GM12878 (cell line): ENCODE measurements at regions not wholly inside any gene's neighbourhood (a gene's known extent, or its start where the extent isn't known, plus 50 kb on each side); places are given as distances from the start of the nearest gene placed in this dataset.

Source experiments
- ATAC-seq: fragments of 200-7000 bp; cut with Tn5 transposase; 3 replicates; pipeline ENCODE4 v1.9.1; 2020; ENCODE audit warnings: mild to moderate bottlenecking, moderate library complexity
- BruUV-seq: library from RNA; stranded (reverse); fragments of 400-500 nt; replicated peaks from 2 replicates; lab custom pipeline; 2021; lab: Mats Ljungman, UMichigan
- CTCF ChIA-PET: fragments of 300-600 bp; sonication (Branson Sonifier 250); formaldehyde crosslinking; extraction: SDS; loops from one replicate; lab custom pipeline; 2021; ENCODE audit warnings: inconsistent platforms; lab: Yijun Ruan, JAX
- POLR2A ChIA-PET: fragments of 350-600 bp; formaldehyde crosslinking; extraction: SDS; loops from one replicate; lab custom pipeline; 2021; ENCODE audit warnings: inconsistent platforms; lab: Charles Lee
- RAD21 ChIA-PET: fragments of 300-600 bp; sonication (Branson Sonifier 250); formaldehyde crosslinking; loops from one replicate; lab custom pipeline; 2023; ENCODE audit warnings: antibody characterized with exemption; ENCODE audit not compliant: unreplicated experiment; lab: Charles Lee
- SMC1A ChIA-PET: fragments of 300-600 bp; sonication (Branson Sonifier 250); formaldehyde crosslinking; loops from one replicate; lab custom pipeline; 2023; ENCODE audit not compliant: unreplicated experiment, uncharacterized antibody; lab: Charles Lee
- DNase-seq: peaks from one replicate; pipeline ENCODE4 v3.0.0-alpha.2; 2011; ENCODE audit warnings: low read depth, low spot score
- FAIRE-seq: peaks from 3 replicates; lab custom pipeline; 2011; peaks lifted over from hg19 to GRCh38; lab: Jason Lieb, UNC
- H2AFZ ChIP-seq: 2 replicates; pipeline ENCODE4 v1.6.0; 2011; ENCODE audit warnings: low read depth, low read length, control low read depth; ENCODE audit not compliant: control insufficient read depth
- H3K27ac ChIP-seq: 2 replicates; pipeline ENCODE4 v1.5.1; 2011; ENCODE audit warnings: control low read depth; ENCODE audit not compliant: control insufficient read depth, insufficient read depth
- H3K27me3 ChIP-seq, 2 experiments: replicated peaks in 1 of 2; 2 replicates each; pipeline versions ENCODE4 v1.6.0 to v1.6.1; 2011; ENCODE audit warnings: low read length in 1 of 2; ENCODE audit not compliant: control insufficient read depth in 2 of 2, insufficient read depth in 2 of 2
- H3K36me3 ChIP-seq, 2 experiments: 2 replicates each; pipeline ENCODE4 v1.5.1; 2011; ENCODE audit warnings: low read length in 1 of 2; ENCODE audit not compliant: control insufficient read depth in 2 of 2, insufficient read depth in 2 of 2
- H3K4me1 ChIP-seq: 2 replicates; pipeline ENCODE4 v1.6.1; 2011; ENCODE audit warnings: mild to moderate bottlenecking, low read length, moderate library complexity, mixed read lengths; ENCODE audit not compliant: control insufficient read depth, insufficient read depth
- H3K4me2 ChIP-seq: 2 replicates; pipeline ENCODE4 v1.6.0; 2011; ENCODE audit warnings: control low read depth; ENCODE audit not compliant: control insufficient read depth, insufficient read depth
- H3K4me3 ChIP-seq: fragments of 200-600 bp; sonication (generic); 2 replicates; pipeline ENCODE4 v1.5.1; 2016
- H3K79me2 ChIP-seq: 2 replicates; pipeline ENCODE4 v1.6.0; 2011; ENCODE audit warnings: low read length; ENCODE audit not compliant: control insufficient read depth, insufficient read depth
- H3K9ac ChIP-seq: 2 replicates; pipeline ENCODE4 v1.8.0; 2011; ENCODE audit warnings: low read length, control low read depth, mixed read lengths; ENCODE audit not compliant: control insufficient read depth, insufficient read depth
- H3K9me3 ChIP-seq: replicated peaks from 3 replicates; pipeline ENCODE4 v1.5.1; 2011; ENCODE audit warnings: mild to moderate bottlenecking, low read length; ENCODE audit not compliant: control insufficient read depth, insufficient read depth
- H4K20me1 ChIP-seq: 2 replicates; pipeline ENCODE4 v1.6.0; 2011; ENCODE audit not compliant: control insufficient read depth, insufficient read depth
- BCLAF1 ChIP-seq: fragments of 450-650 bp; IDR thresholded peaks from 2 replicates; pipeline ENCODE4 v1.6.1; 2017; ENCODE audit warnings: antibody characterized with exemption, mild to moderate bottlenecking, moderate library complexity
- BHLHE40 ChIP-seq, 2 experiments: fragments of 450-650 bp in 1 of 2; IDR thresholded peaks; 2 replicates each; pipeline ENCODE4 v1.6.1; 2011 to 2017; ENCODE audit warnings: low read depth in 2 of 2, borderline replicate concordance in 1 of 2, improper control_type of control experiment in 1 of 2, low read length in 1 of 2, mild to moderate bottlenecking in 1 of 2
- CHD4 ChIP-seq: fragments of 200-600 bp; sonication (generic); IDR thresholded peaks from 2 replicates; pipeline ENCODE4 v1.6.1; 2016; ENCODE audit warnings: mild to moderate bottlenecking
- ETV6 ChIP-seq, 2 experiments: fragments of 450-650 bp in 1 of 2; IDR thresholded peaks in 1 of 2; conservative IDR thresholded peaks in 1 of 2; 2 replicates each; pipeline ENCODE4 v1.6.1; 2014; ENCODE audit warnings: antibody characterized with exemption in 1 of 2, borderline replicate concordance in 1 of 2, low read depth in 1 of 2, mild to moderate bottlenecking in 1 of 2, moderate library complexity in 1 of 2
- JUND ChIP-seq: IDR thresholded peaks from 2 replicates; pipeline ENCODE4 v1.6.1; 2012; ENCODE audit warnings: low read depth, mild to moderate bottlenecking, low read length, improper control_type of control experiment, moderate library complexity
- KAT2A ChIP-seq: conservative IDR thresholded peaks from 2 replicates; pipeline ENCODE4 v1.6.1; 2011; ENCODE audit warnings: low read depth, low read length; ENCODE audit not compliant: control insufficient read depth
- RCOR1 ChIP-seq: conservative IDR thresholded peaks from 2 replicates; pipeline ENCODE4 v1.6.1; 2012; ENCODE audit warnings: low read depth, low read length, improper control_type of control experiment
- RUNX3 ChIP-seq: IDR thresholded peaks from 2 replicates; pipeline ENCODE4 v1.6.1; 2012; ENCODE audit warnings: low read length, inconsistent platforms
- SIN3A ChIP-seq: IDR thresholded peaks from 2 replicates; pipeline ENCODE4 v1.6.1; 2012; ENCODE audit warnings: low read depth, low read length, improper control_type of control experiment
- SMC3 ChIP-seq: IDR thresholded peaks from 2 replicates; pipeline ENCODE4 v1.6.1; 2011; ENCODE audit warnings: low read length, improper control_type of control experiment, borderline replicate concordance
- ZBED1 ChIP-seq: IDR thresholded peaks from 2 replicates; pipeline ENCODE4 v1.6.1; 2016; ENCODE audit warnings: borderline replicate concordance
- ZNF24 ChIP-seq: fragments of 450-650 bp; IDR thresholded peaks from 2 replicates; pipeline ENCODE4 v1.6.1; 2017; ENCODE audit warnings: antibody characterized with exemption, mild to moderate bottlenecking
- WGBS: methylation state at CpG from one replicate; pipeline ENCODE4 v1.1.6; 2016; ENCODE audit warnings: low lambda C conversion rate; ENCODE audit not compliant: insufficient replicate concordance, insufficient coverage; ENCODE audit errors: missing lambda C conversion rate; 5-methylcytosine and 5-hydroxymethylcytosine counted together
- in situ Hi-C: fragments of 300-500 bp; cut with MboI; formaldehyde crosslinking; loops from 9 replicates; pipeline ENCODE4 v1.14.3; 2018; ENCODE audit warnings: mixed read lengths
- intact Hi-C: fragments of 100-400 bp; cut with micrococcal nuclease; formaldehyde crosslinking; loops from one replicate; pipeline ENCODE4 v1.14.2; 2022; ENCODE audit not compliant: unreplicated experiment
- TF ChIP-seq, protein P1 (sequence below): IDR thresholded peaks from 2 replicates; pipeline ENCODE4 v1.6.1; 2011; ENCODE audit warnings: borderline replicate concordance, low read depth, mild to moderate bottlenecking, moderate library complexity, mixed read lengths, low read length; ENCODE audit not compliant: insufficient read depth; ENCODE audit errors: extremely low read length
- TF ChIP-seq, protein P2 (sequence below): IDR thresholded peaks from 2 replicates; pipeline ENCODE4 v1.6.1; 2011; ENCODE audit warnings: mild to moderate bottlenecking, low read depth, low read length, moderate library complexity; ENCODE audit not compliant: insufficient replicate concordance

DNA sequence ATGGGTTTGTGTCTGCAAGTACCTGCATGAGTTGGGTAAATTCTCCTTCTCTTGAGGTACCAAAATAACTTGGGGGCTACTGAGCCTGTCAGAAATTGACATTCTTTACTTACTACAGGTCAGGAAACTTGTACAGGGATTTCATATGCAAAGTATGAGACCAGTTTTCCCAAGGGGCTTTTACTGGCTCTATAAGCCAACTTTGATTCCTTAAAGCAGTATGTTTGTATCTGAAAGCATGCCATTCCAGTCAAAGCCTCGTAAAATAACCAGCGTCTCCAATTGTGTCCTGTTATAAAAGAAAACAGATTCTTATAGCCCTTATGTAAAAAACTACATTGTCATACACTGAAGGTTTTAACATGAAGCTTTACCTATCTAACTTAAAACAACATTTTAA, 90.2 kb downstream of the ZNF467 start:
- no peaks in the 10 kb centered on the region for H4K20me1 ChIP-seq
- no TSS peak for BruUV-seq
- FAIRE-seq, result no peak
- TF ChIP-seq BHLHE40 (IDR thresholded peaks at IDR 0.05; ENCODE audit: borderline replicate concordance in 1 of 2, low read depth in 2 of 2, low read length in 1 of 2) (no peak), SMC3 (no peak), RUNX3 (no peak), BCLAF1 (no peak), JUND (no peak), SIN3A (no peak), ZNF24 (no peak), RCOR1 (no peak), KAT2A (no peak), ZBED1 (no peak), CHD4 (no peak), ETV6 (conservative IDR thresholded peaks at IDR 0.05 in 1 of 2, IDR thresholded peaks at IDR 0.05 in 1 of 2; ENCODE audit: borderline replicate concordance in 1 of 2, low read depth in 1 of 2) (no peak)
- TF ChIP-seq, protein P1, sequence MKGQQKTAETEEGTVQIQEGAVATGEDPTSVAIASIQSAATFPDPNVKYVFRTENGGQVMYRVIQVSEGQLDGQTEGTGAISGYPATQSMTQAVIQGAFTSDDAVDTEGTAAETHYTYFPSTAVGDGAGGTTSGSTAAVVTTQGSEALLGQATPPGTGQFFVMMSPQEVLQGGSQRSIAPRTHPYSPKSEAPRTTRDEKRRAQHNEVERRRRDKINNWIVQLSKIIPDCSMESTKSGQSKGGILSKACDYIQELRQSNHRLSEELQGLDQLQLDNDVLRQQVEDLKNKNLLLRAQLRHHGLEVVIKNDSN, result no peak
- TF ChIP-seq, protein P2, sequence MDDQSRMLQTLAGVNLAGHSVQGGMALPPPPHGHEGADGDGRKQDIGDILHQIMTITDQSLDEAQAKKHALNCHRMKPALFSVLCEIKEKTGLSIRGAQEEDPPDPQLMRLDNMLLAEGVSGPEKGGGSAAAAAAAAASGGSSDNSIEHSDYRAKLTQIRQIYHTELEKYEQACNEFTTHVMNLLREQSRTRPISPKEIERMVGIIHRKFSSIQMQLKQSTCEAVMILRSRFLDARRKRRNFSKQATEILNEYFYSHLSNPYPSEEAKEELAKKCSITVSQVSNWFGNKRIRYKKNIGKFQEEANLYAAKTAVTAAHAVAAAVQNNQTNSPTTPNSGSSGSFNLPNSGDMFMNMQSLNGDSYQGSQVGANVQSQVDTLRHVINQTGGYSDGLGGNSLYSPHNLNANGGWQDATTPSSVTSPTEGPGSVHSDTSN, result no peak

More for the DNA sequence above, 90.2 kb downstream of the ZNF467 start:
- DNase-seq (no peak), ATAC-seq (no peak)
- Histone ChIP-seq H3K4me1 (no peaks in the 10 kb centered on the region), H3K4me2 (no peak overlapping the region), H3K79me2 (no peaks in the 10 kb centered on the region), H3K4me3 (no peak overlapping the region), H3K27ac (no peak overlapping the region), H3K9ac (no peak overlapping the region), H3K36me3 (no peaks in the 10 kb centered on the region), H3K27me3 (no peaks in the 10 kb centered on the region), H2AFZ (no peak overlapping the region), H3K9me3 (no peaks in the 10 kb centered on the region)
- SMC1A ChIA-PET, result interaction anchor here (0.9 kb wide), 1 partner anchor 59 kb away, joined by 3 read pairs; no protein-coding TSS in a partner anchor
- in situ Hi-C loops, result no loop called here
- POLR2A ChIA-PET, result no interaction called here
- CTCF ChIA-PET, result interaction anchor here (0.9 to 2.8 kb wide), 3 partner anchors 12 to 24 kb away, joined by 3 to 13 read pairs (median 6); no protein-coding TSS in a partner anchor
- RAD21 ChIA-PET, result no interaction called here
- intact Hi-C loops, result no loop called here
- 56% methylated on average over 2 of the region's 2 CpGs for WGBS
